Epithelial cell of proximal tubule (primary cell): ENCODE measurements at regions not wholly inside any gene's neighbourhood (a gene's known extent, or its start where the extent isn't known, plus 50 kb on each side); places are given as distances from the start of the nearest gene placed in this dataset.
A peak's percentile ranks its signal among the peaks of the same experiment; 100 is the strongest.
"Not testable (repeated sequence)": the region's sequence is repeated elsewhere in the genome, so short reads cannot be mapped to it uniquely, and the experiment has no call there.

Experiments
- DNase-seq: peaks from one replicate; pipeline ENCODE4 v3.0.0-alpha.2; 2011; ENCODE audit warnings: low read depth
- H3K4me3 ChIP-seq: 2 replicates; pipeline ENCODE4 v1.5.1; 2011; ENCODE audit warnings: low read depth, mild to moderate bottlenecking, low read length
- CTCF ChIP-seq: conservative IDR thresholded peaks from 2 replicates; pipeline ENCODE4 v1.5.1; 2012; ENCODE audit warnings: low read depth, mild to moderate bottlenecking, low read length

DNA sequence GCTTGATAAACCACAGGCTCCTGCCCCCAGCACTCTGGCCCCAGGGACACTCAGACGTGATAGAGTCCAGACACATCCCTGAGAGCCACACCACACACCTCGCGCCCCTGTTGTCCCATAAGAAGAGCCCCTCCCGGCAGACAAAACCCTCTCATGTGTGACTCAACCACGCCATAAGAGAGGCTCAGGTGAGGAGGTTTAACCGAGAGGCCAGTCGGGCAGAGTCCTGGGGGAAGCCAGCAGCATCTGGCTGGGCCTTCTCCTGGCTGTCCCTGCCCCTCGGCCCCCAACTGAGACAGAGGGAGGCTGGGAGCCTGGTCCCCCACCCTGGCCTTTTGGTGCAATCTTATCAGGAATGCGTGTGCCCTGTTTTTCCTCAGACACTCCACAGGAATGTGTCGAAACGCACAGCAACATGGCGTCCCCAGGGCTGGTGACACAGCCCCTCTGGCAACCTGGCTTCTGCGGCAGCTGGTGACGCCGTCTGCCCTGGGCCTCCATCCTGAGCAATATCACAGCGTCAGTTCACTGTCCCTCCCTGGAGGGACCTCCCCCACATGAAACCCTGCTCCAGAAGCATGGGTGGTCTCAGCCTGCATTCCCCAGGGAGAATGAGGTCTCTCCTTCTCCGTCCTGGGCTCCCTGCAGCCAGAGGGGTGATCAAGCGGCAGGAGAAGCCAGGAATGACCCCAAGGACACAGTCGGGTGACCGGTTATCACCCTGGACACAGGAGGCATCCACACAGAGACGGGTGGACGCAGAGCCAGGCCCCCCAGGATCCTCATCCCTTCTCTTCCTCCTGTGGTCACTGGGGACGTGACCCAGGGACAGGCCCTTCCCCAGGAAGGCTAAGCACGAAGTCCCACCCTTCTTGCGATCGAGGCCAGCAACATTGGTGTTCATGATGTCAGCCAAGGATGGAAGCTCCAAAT, 156.6 kb upstream of the AFDN start:
- TF ChIP-seq CTCF, result no peak
- no peak for DNase-seq
- H3K4me3 ChIP-seq, result no peak overlapping the region

DNA sequence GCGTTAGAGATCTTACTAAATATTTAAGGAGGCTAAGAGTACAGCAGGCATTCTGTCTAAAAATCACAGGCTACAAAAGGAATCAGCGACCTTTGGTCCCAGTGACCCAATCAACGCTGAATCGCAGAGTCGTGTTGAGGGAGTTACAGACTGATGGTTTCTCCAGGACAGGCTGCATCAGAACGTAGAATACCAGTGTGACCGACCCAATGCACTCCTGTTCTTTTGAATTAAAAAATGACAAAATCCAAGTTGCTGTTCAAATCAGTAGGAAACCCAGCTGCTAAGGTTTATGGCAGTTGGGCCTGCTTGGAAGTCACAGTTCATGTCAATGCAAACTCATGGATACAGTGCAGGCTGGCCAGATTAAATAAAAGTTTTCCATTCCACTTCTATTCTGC, 155.8 kb upstream of the AFDN start:
- no peak overlapping the region for H3K4me3 ChIP-seq
- TF ChIP-seq CTCF, result no peak
- no peak for DNase-seq

DNA sequence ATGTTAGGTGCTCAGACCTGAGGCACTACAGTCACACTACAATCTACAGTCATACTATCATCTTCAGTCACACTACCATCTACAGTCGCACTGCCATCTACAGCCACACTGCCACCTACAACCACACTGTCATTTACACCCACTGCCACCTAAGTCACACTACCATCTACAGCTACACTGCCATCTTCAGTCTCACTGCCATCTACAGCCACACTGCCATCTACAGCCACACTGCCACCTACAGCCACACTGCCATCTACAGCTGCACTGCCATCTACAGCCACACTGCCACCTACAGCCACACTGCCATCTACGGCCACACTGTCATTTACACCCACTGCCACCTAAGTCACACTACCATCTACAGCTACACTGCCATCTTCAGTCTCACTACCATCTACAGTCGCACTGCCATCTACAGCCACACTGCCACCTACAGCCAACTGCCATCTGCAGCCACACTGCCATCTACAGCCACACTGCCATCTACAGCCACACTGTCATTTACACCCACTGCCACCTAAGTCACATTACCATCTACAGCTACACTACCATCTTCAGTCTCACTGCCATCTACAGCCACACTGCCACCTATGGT, 155.2 kb upstream of the AFDN start:
- peak; percentile 3 for TF ChIP-seq CTCF
- not testable (repeated sequence) for DNase-seq, H3K4me3 ChIP-seq

GRCh38 chr6:167671977-167672687, 154.6 kb upstream of the AFDN start:
- no peak for TF ChIP-seq CTCF
- no peak overlapping the region for H3K4me3 ChIP-seq
- DNase-seq, result no peak

DNA sequence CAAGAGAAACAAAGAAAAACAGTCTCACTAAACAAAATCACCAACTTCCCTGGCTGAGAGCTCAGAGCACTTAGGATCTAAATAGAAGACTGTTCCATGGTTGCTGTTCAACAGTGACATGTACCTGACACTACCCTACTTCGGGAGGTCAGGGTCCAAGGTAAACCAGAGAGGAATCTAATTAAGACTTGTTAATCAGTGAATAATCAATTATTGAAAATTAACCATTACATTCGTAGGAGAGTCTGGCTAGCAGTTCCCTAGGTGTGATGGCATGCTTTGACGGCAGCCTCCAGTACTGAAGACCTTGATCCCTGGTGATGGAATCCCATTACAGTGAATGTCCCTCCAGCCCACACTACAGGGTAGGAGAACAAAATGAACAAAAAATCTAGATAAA, 154.0 kb upstream of the AFDN start:
- H3K4me3 ChIP-seq, result no peak overlapping the region
- no peak for TF ChIP-seq CTCF
- DNase-seq, result no peak

DNA sequence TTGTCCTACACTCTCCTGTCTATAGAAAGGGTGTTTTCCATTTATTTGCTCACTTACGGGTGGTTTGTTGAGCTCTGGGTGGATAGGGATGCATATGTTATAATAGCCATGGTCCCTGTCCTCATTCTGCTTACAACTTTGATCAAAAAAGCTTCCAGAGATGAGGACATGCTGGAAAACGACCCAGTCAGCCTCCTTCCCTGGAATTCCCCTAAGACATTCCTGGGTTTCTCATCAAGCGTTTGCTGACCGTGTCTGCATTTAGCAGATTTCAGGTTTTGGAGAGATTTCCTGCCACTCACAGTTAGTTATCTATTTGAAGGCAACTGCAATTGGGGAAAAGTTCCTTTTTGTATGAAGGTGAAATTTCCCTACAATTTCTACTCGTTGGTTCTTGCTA, 152.8 kb upstream of the AFDN start:
- DNase-seq, result no peak
- H3K4me3 ChIP-seq, result no peak overlapping the region
- no peak for TF ChIP-seq CTCF
